Liver (tissue), 3 donors: ENCODE measurements at regions not wholly inside any gene's neighbourhood (a gene's known extent, or its start where the extent isn't known, plus 50 kb on each side); places are given as distances from the start of the nearest gene placed in this dataset.

Experiments used
- CTCF ChIP-seq: fragments of 150-350 bp; IDR thresholded peaks from 2 replicates; pipeline ENCODE4 v1.5.1; 2017; ENCODE audit warnings: improper control_type of control experiment, low read depth, low read length; ENCODE audit not compliant: missing input control
- FOXA1 ChIP-seq: IDR thresholded peaks from 2 replicates; pipeline ENCODE4 v1.6.1; 2016; ENCODE audit warnings: antibody characterized with exemption
- GABPA ChIP-seq, 2 donors: IDR thresholded peaks in 1 of 2; conservative IDR thresholded peaks in 1 of 2; 2 replicates each; pipeline ENCODE4 v1.6.1; 2016; ENCODE audit warnings: antibody characterized with exemption in 2 of 2, mild to moderate bottlenecking in 1 of 2, moderate library complexity in 1 of 2
- JUND ChIP-seq, 2 donors: IDR thresholded peaks; 2 replicates each; pipeline ENCODE4 v1.6.1; 2016; ENCODE audit warnings: antibody characterized with exemption in 2 of 2
- MAX ChIP-seq: IDR thresholded peaks from 2 replicates; pipeline ENCODE4 v1.6.1; 2016; ENCODE audit warnings: antibody characterized with exemption
- RAD21 ChIP-seq, 2 donors: IDR thresholded peaks; 2 replicates each; pipeline ENCODE4 v1.6.1; 2016; ENCODE audit warnings: antibody characterized with exemption in 2 of 2, mild to moderate bottlenecking in 2 of 2
- SP1 ChIP-seq: IDR thresholded peaks from 2 replicates; pipeline ENCODE4 v1.6.1; 2018; ENCODE audit warnings: antibody characterized with exemption, mild to moderate bottlenecking
- TAF1 ChIP-seq: conservative IDR thresholded peaks from 2 replicates; pipeline ENCODE4 v1.6.1; 2016; ENCODE audit warnings: antibody characterized with exemption, mild to moderate bottlenecking
- YY1 ChIP-seq: IDR thresholded peaks from 2 replicates; pipeline ENCODE4 v1.6.1; 2016; ENCODE audit warnings: antibody characterized with exemption, mild to moderate bottlenecking
- TF ChIP-seq, protein P1 (sequence below): IDR thresholded peaks from 2 replicates; pipeline ENCODE4 v1.6.1; 2016; ENCODE audit warnings: antibody characterized with exemption
- TF ChIP-seq, protein P2 (sequence below): IDR thresholded peaks from 2 replicates; pipeline ENCODE4 v1.6.1; 2016; ENCODE audit warnings: antibody characterized with exemption
- donor health status: healthy.
- donor health status: healthy.

DNA sequence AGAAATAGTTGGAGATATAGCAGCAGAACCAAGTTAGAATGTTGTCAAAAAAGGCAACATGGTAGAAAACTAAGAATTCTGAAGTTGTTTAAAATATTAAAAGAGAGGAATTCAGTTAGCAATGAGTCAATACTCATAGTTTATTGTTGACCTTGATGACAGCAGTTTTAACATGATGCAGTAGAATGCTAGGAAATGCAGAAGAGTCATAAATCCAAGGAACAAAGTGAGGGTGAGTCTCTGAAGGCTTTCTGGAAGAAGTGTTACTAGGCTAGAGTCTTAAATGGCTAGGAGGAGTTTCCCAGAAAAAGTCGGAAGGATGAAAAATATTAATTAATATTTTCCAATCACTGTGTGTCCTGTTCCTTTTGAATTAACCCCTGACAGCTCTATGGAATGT lies 807.3 kb downstream of the TSN start:
- TF ChIP-seq YY1 (no peak), RAD21 (IDR thresholded peaks at IDR 0.05) (no peak), MAX (no peak), CTCF (no peak), TAF1 (no peak), GABPA (IDR thresholded peaks at IDR 0.05 in 1 of 2, conservative IDR thresholded peaks at IDR 0.05 in 1 of 2) (no peak), SP1 (no peak), JUND (IDR thresholded peaks at IDR 0.05) (no peak), FOXA1 (no peak)
- TF ChIP-seq, protein P1, sequence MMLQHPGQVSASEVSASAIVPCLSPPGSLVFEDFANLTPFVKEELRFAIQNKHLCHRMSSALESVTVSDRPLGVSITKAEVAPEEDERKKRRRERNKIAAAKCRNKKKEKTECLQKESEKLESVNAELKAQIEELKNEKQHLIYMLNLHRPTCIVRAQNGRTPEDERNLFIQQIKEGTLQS, result no peak
- TF ChIP-seq, protein P2, sequence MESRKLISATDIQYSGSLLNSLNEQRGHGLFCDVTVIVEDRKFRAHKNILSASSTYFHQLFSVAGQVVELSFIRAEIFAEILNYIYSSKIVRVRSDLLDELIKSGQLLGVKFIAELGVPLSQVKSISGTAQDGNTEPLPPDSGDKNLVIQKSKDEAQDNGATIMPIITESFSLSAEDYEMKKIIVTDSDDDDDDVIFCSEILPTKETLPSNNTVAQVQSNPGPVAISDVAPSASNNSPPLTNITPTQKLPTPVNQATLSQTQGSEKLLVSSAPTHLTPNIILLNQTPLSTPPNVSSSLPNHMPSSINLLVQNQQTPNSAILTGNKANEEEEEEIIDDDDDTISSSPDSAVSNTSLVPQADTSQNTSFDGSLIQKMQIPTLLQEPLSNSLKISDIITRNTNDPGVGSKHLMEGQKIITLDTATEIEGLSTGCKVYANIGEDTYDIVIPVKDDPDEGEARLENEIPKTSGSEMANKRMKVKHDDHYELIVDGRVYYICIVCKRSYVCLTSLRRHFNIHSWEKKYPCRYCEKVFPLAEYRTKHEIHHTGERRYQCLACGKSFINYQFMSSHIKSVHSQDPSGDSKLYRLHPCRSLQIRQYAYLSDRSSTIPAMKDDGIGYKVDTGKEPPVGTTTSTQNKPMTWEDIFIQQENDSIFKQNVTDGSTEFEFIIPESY, result no peak
